Calu3 (cell line): ENCODE measurements at regions not wholly inside any gene's neighbourhood (a gene's known extent, or its start where the extent isn't known, plus 50 kb on each side); places are given as distances from the start of the nearest gene placed in this dataset.

Experiments
- BruUV-seq: library from RNA; stranded (reverse); fragments of 400-500 nt; replicated peaks from 2 replicates; lab custom pipeline; 2021; lab: Mats Ljungman, UMichigan
- CTCF ChIA-PET: fragments of 300-600 bp; sonication (Branson Sonifier 250); formaldehyde crosslinking; loops from one replicate; lab custom pipeline; 2022; ENCODE audit warnings: antibody characterized with exemption; lab: Charles Lee
- DNase-seq: peaks from one replicate; pipeline ENCODE4 v3.0.0; 2022
- H3K27ac Mint-ChIP-seq: one replicate; pipeline ENCODE4 v1.8.0; 2022; ENCODE audit warnings: mixed read lengths; ENCODE audit not compliant: unreplicated experiment
- H3K27me3 Mint-ChIP-seq: one replicate; pipeline ENCODE4 v1.8.0; 2022; ENCODE audit warnings: mixed read lengths; ENCODE audit not compliant: unreplicated experiment
- H3K36me3 Mint-ChIP-seq: one replicate; pipeline ENCODE4 v1.8.0; 2022; ENCODE audit warnings: mild to moderate bottlenecking, moderate library complexity, mixed read lengths; ENCODE audit not compliant: insufficient read depth, unreplicated experiment
- H3K4me1 Mint-ChIP-seq: one replicate; pipeline ENCODE4 v1.8.0; 2022; ENCODE audit warnings: mild to moderate bottlenecking, low read depth, mixed read lengths; ENCODE audit not compliant: unreplicated experiment
- H3K4me3 Mint-ChIP-seq: one replicate; pipeline ENCODE4 v1.8.0; 2022; ENCODE audit warnings: mild to moderate bottlenecking, low read depth, moderate library complexity, mixed read lengths; ENCODE audit not compliant: unreplicated experiment
- H3K9me3 Mint-ChIP-seq: one replicate; pipeline ENCODE4 v1.8.0; 2022; ENCODE audit warnings: low read depth, mixed read lengths; ENCODE audit not compliant: unreplicated experiment
- intact Hi-C: fragments of 100-400 bp; cut with micrococcal nuclease; formaldehyde crosslinking; loops from one replicate; pipeline ENCODE4 v1.10.0; 2022; ENCODE audit not compliant: unreplicated experiment
- TF ChIP-seq, protein P1 (sequence below): fragments of 200-600 bp; IDR thresholded peaks from one replicate; pipeline ENCODE4 v1.8.0; 2022; ENCODE audit warnings: antibody characterized with exemption; ENCODE audit not compliant: unreplicated experiment

DNA sequence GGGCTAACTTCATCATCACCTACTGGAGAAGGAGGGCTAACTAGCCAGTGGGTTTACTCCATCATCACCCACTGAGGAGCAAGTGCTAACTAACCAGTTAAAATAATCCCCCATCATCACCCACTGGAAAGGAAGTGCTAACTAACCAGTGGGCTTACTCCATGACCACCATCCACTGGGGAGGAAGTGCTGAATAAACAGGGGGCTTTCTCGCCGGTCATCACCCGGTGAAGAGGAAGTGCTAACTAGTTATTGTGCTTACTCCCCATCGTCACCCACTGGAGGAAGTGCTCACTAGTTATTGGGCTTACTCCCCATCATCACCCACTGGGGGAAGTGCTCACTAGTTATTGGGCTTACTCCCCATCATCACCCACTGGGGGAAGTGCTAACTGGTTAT, 124.4 kb upstream of the SALL3 start:
- H3K27ac Mint-ChIP-seq: no peak overlapping the region
- TF ChIP-seq, protein P1, sequence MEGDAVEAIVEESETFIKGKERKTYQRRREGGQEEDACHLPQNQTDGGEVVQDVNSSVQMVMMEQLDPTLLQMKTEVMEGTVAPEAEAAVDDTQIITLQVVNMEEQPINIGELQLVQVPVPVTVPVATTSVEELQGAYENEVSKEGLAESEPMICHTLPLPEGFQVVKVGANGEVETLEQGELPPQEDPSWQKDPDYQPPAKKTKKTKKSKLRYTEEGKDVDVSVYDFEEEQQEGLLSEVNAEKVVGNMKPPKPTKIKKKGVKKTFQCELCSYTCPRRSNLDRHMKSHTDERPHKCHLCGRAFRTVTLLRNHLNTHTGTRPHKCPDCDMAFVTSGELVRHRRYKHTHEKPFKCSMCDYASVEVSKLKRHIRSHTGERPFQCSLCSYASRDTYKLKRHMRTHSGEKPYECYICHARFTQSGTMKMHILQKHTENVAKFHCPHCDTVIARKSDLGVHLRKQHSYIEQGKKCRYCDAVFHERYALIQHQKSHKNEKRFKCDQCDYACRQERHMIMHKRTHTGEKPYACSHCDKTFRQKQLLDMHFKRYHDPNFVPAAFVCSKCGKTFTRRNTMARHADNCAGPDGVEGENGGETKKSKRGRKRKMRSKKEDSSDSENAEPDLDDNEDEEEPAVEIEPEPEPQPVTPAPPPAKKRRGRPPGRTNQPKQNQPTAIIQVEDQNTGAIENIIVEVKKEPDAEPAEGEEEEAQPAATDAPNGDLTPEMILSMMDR: no peak
- CTCF ChIA-PET: interaction anchor here (0.6 kb wide), 1 partner anchor 530 kb away, joined by 3 read pairs; no protein-coding TSS in a partner anchor
- no TSS peak for BruUV-seq
- H3K4me3 Mint-ChIP-seq: no peak overlapping the region
- H3K4me1 Mint-ChIP-seq: no peaks in the 10 kb centered on the region
- no peak for DNase-seq
- H3K36me3 Mint-ChIP-seq: no peaks in the 10 kb centered on the region
- H3K27me3 Mint-ChIP-seq: no peaks in the 10 kb centered on the region
- intact Hi-C loops: no loop called here
- peaks cover 13% of the 10 kb centered on the region for H3K9me3 Mint-ChIP-seq

DNA sequence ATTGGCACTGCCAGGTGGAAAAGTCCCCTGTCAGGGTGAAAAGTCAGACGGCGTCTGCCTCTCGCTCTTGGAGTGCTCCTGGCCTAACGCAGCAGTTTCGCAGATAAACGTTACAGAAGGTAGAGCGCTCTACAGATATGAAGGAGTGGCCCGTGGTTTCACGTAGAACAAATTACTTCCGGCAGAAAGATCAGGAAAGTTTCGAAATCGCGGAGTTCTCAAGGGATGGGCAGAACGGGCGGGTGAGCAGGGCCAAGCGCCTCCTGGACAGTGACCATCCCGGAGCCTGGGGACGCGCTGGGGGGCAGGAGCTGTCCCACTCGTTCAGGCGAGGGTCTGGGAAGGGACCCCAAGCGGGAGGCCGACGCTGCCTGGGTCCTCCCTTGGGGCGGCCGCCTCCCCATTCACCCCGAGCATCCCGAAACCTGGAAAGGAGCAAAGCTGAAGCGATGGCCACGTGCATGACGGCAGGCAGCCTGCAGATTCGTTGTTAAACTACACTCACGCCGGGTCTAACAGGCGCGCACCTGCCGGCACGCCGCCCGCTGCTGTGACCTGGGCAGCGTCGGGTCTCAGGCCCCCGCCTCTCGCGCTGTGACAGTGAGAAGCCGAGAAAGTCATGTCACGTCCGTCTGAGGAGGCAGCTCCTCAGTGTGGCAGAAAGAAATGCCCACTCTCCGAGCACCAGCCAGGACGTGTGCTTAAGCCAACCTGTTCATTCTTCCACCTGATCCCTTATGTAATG, 122.9 kb upstream of the SALL3 start:
- DNase-seq: no peak
- peaks cover 20% of the 10 kb centered on the region for H3K9me3 Mint-ChIP-seq
- H3K27ac Mint-ChIP-seq: no peak overlapping the region
- BruUV-seq: no TSS peak
- H3K4me3 Mint-ChIP-seq: no peak overlapping the region
- no peaks in the 10 kb centered on the region for H3K27me3 Mint-ChIP-seq
- CTCF ChIA-PET: no interaction called here
- no peaks in the 10 kb centered on the region for H3K36me3 Mint-ChIP-seq
- TF ChIP-seq, protein P1: no peak
- H3K4me1 Mint-ChIP-seq: no peaks in the 10 kb centered on the region
- intact Hi-C loops: no loop called here

DNA sequence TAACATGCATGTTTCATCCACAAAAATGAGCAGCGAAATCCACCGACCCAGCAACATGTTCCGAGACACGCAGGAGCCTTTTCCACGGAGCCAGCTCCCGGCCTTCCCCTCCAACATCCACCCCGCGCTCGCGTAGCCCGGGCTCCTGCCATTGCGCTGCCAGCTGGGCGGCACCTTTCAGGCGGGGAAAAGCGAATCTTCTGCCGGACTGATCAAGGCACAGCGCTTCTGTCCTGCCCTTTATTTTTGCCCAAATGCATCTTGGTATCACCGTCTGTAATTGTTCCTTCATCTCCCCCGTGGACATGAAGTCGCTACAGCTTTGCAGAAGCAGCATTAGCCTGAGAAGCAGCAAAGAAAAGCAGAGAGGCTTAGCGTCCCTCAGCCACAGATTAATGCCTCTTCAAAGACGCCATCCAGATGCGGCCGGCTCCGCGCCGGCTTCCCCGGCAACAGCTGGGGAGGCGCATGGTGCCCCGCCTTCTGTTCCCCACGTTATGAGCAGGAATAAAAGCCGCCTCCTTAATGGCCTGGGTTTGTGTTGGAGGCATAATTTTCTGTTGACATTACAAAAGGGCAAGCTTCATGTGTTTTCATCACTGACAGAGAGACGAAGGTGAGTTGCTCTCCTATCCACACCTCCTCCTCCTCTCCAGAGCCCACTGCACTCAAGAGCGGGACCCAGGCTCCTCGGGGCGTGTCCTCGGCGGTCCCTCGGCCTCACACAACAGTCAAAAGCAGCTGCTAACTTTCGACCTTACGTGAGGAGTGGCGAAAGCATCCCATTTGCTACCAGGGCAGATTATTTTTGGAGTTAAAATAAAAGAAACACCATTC, 122.1 kb upstream of the SALL3 start:
- intact Hi-C loops: no loop called here
- Mint-ChIP-seq H3K9me3 (peaks cover 18% of the 10 kb centered on the region), H3K36me3 (no peaks in the 10 kb centered on the region), H3K4me3 (no peak overlapping the region), H3K27me3 (no peaks in the 10 kb centered on the region), H3K4me1 (no peaks in the 10 kb centered on the region), H3K27ac (no peak overlapping the region)
- no TSS peak for BruUV-seq
- DNase-seq: no peak
- TF ChIP-seq, protein P1: no peak
- CTCF ChIA-PET: no interaction called here

DNA sequence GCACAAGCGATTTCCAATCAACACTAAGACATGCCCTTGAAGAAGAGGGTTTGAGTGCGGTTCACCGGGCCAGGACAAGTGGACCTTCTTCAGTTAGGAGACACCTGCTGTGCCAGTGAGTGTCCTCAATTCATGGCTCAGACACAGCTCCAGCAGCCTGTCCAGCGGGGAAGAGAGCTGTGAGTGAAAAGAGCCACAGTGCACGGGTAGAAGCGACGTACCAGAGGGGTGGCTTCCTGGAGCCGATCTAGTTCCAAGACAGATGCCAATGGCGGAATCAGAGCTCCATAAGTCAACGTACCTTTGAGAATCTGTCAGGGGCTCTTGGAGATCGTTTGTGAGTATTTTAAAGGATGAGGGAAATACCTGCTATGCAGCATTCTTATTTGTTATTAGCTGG, 119.9 kb upstream of the SALL3 start:
- BruUV-seq: no TSS peak
- intact Hi-C loops: no loop called here
- DNase-seq: no peak
- H3K9me3 Mint-ChIP-seq: peaks cover 13% of the 10 kb centered on the region
- H3K27ac Mint-ChIP-seq: no peak overlapping the region
- H3K4me1 Mint-ChIP-seq: no peaks in the 10 kb centered on the region
- no peak overlapping the region for H3K4me3 Mint-ChIP-seq
- H3K27me3 Mint-ChIP-seq: no peaks in the 10 kb centered on the region
- CTCF ChIA-PET: no interaction called here
- TF ChIP-seq, protein P1: no peak
- no peaks in the 10 kb centered on the region for H3K36me3 Mint-ChIP-seq
